ENCODE measurements at regions not wholly inside any gene's neighbourhood (a gene's known extent, or its start where the extent isn't known, plus 50 kb on each side); places are given as distances from the start of the nearest gene placed in this dataset.

DNA sequence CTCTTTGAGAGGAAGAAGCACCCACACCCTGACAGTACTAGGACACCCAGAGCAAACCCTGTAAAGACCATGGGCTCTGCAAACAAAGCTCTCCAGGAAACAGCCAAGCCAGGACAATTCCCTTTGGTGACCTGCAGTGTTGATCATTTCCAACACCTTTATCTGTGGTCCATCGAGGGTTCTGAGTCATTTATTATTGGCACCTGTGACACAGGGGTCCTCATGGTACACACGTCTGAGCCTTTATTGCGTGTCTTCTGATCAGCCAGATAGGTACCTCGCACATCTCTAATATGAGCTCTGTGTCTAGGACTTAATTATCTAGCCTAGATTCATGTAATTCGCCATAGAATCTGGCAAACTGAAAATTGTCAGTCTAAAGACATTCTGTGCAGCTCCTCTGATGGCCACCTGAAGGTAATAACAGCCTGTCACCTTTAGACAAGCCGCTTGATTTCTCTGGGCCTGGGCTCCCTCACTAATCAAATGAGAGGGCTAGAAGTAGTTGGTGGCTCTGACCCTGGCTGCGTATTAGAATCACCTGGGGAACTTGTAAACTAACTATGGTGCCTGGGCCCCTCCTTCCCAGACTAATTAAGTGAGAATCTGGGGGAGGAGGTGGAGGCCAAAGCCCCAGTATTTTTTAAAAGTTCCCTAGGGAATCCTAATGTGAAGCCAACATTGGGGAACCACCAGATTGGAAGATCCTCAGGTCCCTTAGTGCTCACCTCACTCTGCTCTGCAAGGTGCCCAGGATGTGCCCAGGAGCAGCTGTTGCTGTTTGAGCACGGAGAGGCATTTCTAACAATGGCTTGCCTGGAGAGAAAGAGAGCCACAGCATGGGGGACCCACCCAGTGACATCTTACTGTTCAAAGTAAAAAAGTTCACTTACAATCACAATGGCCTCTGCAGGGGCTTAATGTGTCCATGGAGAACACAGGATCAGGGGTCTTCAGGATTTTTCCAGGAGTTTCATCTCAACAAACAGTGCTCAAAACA, 122.0 kb upstream of the ARID1B start:
- TF ChIP-seq, protein P1, sequence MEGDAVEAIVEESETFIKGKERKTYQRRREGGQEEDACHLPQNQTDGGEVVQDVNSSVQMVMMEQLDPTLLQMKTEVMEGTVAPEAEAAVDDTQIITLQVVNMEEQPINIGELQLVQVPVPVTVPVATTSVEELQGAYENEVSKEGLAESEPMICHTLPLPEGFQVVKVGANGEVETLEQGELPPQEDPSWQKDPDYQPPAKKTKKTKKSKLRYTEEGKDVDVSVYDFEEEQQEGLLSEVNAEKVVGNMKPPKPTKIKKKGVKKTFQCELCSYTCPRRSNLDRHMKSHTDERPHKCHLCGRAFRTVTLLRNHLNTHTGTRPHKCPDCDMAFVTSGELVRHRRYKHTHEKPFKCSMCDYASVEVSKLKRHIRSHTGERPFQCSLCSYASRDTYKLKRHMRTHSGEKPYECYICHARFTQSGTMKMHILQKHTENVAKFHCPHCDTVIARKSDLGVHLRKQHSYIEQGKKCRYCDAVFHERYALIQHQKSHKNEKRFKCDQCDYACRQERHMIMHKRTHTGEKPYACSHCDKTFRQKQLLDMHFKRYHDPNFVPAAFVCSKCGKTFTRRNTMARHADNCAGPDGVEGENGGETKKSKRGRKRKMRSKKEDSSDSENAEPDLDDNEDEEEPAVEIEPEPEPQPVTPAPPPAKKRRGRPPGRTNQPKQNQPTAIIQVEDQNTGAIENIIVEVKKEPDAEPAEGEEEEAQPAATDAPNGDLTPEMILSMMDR (conservative IDR thresholded peaks at IDR 0.05; ENCODE audit: low read depth in 2 of 2), result no peak
- TF ChIP-seq EZH2phosphoT487 (IDR thresholded peaks at IDR 0.05; ENCODE audit: unreplicated experiment) (no peak), EZH2 (IDR thresholded peaks at IDR 0.05; ENCODE audit: low read depth, unreplicated experiment) (no peak), CREB1 (CRISPR knock-in tag; IDR thresholded peaks at IDR 0.05; ENCODE audit: low read depth) (no peak), POLR2AphosphoS5 (IDR thresholded peaks at IDR 0.05; ENCODE audit: low read depth) (no peak), ZNF331 (CRISPR knock-in tag; IDR thresholded peaks at IDR 0.05; ENCODE audit: low read depth) (no peak)

Measured in GM23338 (cell line).